HL-60 (cell line): ENCODE measurements at regions not wholly inside any gene's neighbourhood (a gene's known extent, or its start where the extent isn't known, plus 50 kb on each side); places are given as distances from the start of the nearest gene placed in this dataset.

ENCODE experiments used
- GABPA ChIP-seq: IDR thresholded peaks from 2 replicates; pipeline ENCODE4 v1.6.1; 2012; ENCODE audit warnings: low read depth
- POLR2AphosphoS5 ChIP-seq: IDR thresholded peaks from 2 replicates; pipeline ENCODE4 v1.6.1; 2012; ENCODE audit warnings: low read depth
- TF ChIP-seq, protein P1 (sequence below): IDR thresholded peaks from one replicate; pipeline ENCODE4 v1.5.1; 2011; ENCODE audit warnings: low read length, control low read depth, inconsistent platforms; ENCODE audit not compliant: insufficient read depth
- TF ChIP-seq, protein P2 (sequence below): IDR thresholded peaks from 2 replicates; pipeline ENCODE4 v1.6.1; 2012; ENCODE audit warnings: low read depth; ENCODE audit not compliant: insufficient replicate concordance

DNA sequence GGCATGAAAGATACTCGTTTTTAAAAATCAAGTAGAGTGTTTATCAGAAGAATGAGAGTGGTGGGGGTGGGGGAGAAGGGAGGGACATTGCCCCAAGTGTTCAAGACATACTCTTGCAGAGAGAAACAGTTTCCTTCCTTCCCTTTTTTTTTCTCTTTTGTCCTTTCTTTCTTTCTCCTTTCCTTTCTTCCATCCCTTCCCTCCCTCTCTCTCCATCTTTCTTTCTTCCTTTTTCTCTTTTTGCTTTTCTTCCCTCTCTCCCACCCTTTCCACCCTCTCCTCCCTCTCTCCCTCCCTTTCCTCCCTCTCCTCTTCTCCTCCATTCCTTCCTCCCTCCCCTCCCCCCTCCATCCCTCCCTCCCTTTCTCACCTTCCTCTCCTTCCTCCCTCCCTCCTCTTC is 478.3 kb upstream of the EDIL3 start:
- TF ChIP-seq, protein P1, sequence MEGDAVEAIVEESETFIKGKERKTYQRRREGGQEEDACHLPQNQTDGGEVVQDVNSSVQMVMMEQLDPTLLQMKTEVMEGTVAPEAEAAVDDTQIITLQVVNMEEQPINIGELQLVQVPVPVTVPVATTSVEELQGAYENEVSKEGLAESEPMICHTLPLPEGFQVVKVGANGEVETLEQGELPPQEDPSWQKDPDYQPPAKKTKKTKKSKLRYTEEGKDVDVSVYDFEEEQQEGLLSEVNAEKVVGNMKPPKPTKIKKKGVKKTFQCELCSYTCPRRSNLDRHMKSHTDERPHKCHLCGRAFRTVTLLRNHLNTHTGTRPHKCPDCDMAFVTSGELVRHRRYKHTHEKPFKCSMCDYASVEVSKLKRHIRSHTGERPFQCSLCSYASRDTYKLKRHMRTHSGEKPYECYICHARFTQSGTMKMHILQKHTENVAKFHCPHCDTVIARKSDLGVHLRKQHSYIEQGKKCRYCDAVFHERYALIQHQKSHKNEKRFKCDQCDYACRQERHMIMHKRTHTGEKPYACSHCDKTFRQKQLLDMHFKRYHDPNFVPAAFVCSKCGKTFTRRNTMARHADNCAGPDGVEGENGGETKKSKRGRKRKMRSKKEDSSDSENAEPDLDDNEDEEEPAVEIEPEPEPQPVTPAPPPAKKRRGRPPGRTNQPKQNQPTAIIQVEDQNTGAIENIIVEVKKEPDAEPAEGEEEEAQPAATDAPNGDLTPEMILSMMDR, result no peak
- TF ChIP-seq GABPA (no peak), POLR2AphosphoS5 (no peak)
- TF ChIP-seq, protein P2, sequence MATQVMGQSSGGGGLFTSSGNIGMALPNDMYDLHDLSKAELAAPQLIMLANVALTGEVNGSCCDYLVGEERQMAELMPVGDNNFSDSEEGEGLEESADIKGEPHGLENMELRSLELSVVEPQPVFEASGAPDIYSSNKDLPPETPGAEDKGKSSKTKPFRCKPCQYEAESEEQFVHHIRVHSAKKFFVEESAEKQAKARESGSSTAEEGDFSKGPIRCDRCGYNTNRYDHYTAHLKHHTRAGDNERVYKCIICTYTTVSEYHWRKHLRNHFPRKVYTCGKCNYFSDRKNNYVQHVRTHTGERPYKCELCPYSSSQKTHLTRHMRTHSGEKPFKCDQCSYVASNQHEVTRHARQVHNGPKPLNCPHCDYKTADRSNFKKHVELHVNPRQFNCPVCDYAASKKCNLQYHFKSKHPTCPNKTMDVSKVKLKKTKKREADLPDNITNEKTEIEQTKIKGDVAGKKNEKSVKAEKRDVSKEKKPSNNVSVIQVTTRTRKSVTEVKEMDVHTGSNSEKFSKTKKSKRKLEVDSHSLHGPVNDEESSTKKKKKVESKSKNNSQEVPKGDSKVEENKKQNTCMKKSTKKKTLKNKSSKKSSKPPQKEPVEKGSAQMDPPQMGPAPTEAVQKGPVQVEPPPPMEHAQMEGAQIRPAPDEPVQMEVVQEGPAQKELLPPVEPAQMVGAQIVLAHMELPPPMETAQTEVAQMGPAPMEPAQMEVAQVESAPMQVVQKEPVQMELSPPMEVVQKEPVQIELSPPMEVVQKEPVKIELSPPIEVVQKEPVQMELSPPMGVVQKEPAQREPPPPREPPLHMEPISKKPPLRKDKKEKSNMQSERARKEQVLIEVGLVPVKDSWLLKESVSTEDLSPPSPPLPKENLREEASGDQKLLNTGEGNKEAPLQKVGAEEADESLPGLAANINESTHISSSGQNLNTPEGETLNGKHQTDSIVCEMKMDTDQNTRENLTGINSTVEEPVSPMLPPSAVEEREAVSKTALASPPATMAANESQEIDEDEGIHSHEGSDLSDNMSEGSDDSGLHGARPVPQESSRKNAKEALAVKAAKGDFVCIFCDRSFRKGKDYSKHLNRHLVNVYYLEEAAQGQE, result no peak
